LNCaP clone FGC (cell line): ENCODE measurements at regions not wholly inside any gene's neighbourhood (a gene's known extent, or its start where the extent isn't known, plus 50 kb on each side); places are given as distances from the start of the nearest gene placed in this dataset.

Experiments
- DNase-seq: peaks from one replicate; pipeline ENCODE4 v3.0.0-alpha.2; 2011; ENCODE audit warnings: low read depth
- H3K4me3 ChIP-seq: 2 replicates; pipeline ENCODE4 v1.5.1; 2011; ENCODE audit warnings: mild to moderate bottlenecking, low read depth, low read length, control low read depth
- TF ChIP-seq, protein P1 (sequence below): IDR thresholded peaks from 2 replicates; pipeline ENCODE4 v1.5.1; 2012; ENCODE audit warnings: mild to moderate bottlenecking; ENCODE audit not compliant: control insufficient read depth, insufficient read depth; ENCODE audit errors: extremely low read depth

DNA sequence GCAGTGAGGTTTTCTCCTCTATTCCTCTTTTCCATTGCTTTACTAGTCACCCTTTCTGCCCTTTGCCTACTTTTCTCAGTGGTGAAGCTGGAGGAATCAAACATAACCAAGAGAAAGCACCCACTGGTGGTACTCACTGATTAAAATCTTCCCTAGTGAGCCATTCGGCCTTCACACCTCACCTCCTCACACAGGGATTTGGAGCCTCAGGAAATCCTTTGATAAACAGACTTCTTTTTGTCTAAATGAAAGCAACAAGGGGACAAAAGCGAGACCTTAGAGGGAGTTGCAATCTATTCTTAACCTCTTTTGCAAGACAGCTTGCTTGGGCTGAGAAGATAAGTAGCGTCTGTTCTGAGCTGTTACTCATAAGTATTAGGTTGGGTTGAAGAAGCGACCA lies 572.6 kb downstream of the ZNF674 start:
- no peak for DNase-seq
- H3K4me3 ChIP-seq = no peak overlapping the region
- TF ChIP-seq, protein P1, sequence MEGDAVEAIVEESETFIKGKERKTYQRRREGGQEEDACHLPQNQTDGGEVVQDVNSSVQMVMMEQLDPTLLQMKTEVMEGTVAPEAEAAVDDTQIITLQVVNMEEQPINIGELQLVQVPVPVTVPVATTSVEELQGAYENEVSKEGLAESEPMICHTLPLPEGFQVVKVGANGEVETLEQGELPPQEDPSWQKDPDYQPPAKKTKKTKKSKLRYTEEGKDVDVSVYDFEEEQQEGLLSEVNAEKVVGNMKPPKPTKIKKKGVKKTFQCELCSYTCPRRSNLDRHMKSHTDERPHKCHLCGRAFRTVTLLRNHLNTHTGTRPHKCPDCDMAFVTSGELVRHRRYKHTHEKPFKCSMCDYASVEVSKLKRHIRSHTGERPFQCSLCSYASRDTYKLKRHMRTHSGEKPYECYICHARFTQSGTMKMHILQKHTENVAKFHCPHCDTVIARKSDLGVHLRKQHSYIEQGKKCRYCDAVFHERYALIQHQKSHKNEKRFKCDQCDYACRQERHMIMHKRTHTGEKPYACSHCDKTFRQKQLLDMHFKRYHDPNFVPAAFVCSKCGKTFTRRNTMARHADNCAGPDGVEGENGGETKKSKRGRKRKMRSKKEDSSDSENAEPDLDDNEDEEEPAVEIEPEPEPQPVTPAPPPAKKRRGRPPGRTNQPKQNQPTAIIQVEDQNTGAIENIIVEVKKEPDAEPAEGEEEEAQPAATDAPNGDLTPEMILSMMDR = no peak

GRCh38 chrX:45959567-45959966 lies 585.7 kb downstream of the ZNF674 start:
- DNase-seq = no peak
- TF ChIP-seq, protein P1 = no peak
- no peak overlapping the region for H3K4me3 ChIP-seq

DNA sequence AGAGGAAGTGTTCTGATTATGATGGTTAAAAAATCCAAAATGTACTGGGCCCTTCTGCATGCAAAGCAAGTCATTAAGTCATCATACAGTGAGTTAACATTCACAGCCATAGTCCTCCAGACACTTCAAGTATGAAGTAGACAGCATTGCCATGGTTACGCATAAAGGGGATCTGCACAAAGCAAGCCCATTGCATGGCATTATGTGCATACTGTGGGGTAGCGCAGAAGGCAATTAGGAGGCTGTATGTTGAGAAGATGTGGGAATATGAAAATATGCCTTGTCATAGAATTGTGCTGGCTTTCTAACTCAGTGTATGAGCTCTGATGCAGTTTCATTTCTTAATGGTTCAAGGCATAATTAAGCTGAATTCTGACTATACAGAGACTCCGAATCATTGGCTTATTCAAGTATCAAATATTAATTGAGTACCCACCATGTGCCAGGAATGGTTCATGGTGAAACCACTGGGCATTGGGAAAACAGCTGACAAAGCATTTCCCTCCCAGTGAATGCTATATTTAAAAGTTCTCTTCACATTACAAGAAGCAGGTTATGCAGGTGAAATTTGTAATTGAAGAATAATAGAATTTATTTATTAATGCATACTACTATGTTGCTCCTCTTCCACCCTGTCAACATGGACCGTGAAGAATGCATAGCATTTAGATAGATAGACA lies 588.9 kb downstream of the ZNF674 start:
- no peak overlapping the region for H3K4me3 ChIP-seq
- TF ChIP-seq, protein P1 = no peak
- no peak for DNase-seq

DNA sequence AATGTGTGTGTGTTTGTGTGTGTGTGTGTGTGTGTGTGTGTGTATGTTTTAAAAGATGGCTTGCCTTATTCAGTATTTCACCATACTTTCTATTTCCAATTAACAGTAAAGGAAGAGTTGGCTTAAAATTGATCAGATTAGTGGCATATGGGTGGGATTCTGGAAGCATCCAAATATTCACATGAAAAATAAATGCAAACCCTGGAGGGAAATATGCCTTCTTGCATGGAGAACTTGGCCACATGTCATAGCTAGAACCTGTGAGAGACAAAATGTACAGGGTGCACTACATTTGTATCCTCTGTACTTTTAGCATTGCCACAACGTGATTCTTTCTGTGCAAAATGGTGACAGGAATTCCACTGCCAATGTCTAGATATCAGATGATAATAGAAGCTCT lies 589.6 kb downstream of the ZNF674 start:
- DNase-seq = no peak
- TF ChIP-seq, protein P1 = no peak

GRCh38 chrX:45954026-45954425 lies 591.2 kb downstream of the ZNF674 start:
- TF ChIP-seq, protein P1 = no peak
- no peak for DNase-seq

More for the DNA sequence above, 589.6 kb downstream of the ZNF674 start:
- no peak overlapping the region for H3K4me3 ChIP-seq

GRCh38 chrX:45952030-45952429 lies 593.2 kb downstream of the ZNF674 start:
- H3K4me3 ChIP-seq = no peak overlapping the region
- TF ChIP-seq, protein P1 = no peak
- DNase-seq = no peak

More at GRCh38 chrX:45954026-45954425, 591.2 kb downstream of the ZNF674 start:
- no peak overlapping the region for H3K4me3 ChIP-seq

- no peak for DNase-seq
- TF ChIP-seq, protein P1 = no peak
- H3K4me3 ChIP-seq = no peak overlapping the region
Observed at GRCh38 chrX:45935408-45935807, 609.8 kb downstream of the ZNF674 start.
